ENCODE measurements at regions not wholly inside any gene's neighbourhood (a gene's known extent, or its start where the extent isn't known, plus 50 kb on each side); places are given as distances from the start of the nearest gene placed in this dataset.

DNA sequence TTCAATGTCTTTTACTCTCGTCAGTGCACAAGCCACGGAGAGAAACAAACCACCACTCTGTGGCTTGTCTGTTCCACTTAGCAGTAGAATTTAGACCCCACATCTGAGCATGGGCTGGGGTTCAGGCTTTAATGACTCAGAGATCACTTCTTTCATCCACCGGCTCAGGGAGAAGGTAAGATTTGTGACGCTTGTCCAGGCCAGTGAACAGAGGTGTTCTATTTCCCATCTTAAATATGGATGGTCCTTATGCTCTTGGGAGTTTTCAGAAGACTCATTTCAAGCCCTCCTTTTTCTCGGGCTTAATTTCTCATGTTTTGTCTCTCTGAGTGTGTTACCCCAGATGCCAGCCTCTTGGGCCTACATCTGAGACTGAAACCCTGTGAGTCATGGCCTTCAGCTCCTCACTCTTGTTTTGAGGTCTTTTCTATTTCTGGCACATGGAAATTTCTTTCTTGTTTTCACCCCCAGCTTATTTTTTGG lies 127.4 kb upstream of the SFRP2 start:
- Histone ChIP-seq H3K27ac (ENCODE audit: insufficient read length, low read depth, low read length) (no peak overlapping the region), H4K91ac (ENCODE audit: insufficient read length, low read depth, low read length) (no peak overlapping the region), H2BK15ac (ENCODE audit: low read depth, low read length) (no peak overlapping the region), H2AFZ (ENCODE audit: low read length) (no peak overlapping the region), H3K79me2 (ENCODE audit: insufficient read depth, low read length) (no peaks in the 10 kb centered on the region), H2AK5ac (ENCODE audit: insufficient read length, low read length) (no peak overlapping the region), H3K4me1 (ENCODE audit: insufficient read depth, low read length) (no peaks in the 10 kb centered on the region), H3K79me1 (ENCODE audit: insufficient read depth, low read depth, low read length, poor library complexity, severe bottlenecking) (no peaks in the 10 kb centered on the region), H4K5ac (ENCODE audit: insufficient read length, low read depth, low read length) (no peak overlapping the region), H3T11ph (ENCODE audit: low read length) (no peak overlapping the region), H2BK12ac (ENCODE audit: insufficient read length, low read depth, low read length) (no peak overlapping the region), H2BK120ac (ENCODE audit: low read depth, low read length, poor library complexity, severe bottlenecking) (no peak overlapping the region), H3K14ac (ENCODE audit: insufficient read depth, low read length) (no peak overlapping the region), H3K4me2 (ENCODE audit: insufficient read depth, insufficient read length, low read length) (no peak overlapping the region), H3K9ac (ENCODE audit: extremely low read depth, insufficient read length, low read length) (no peak overlapping the region), H2BK20ac (ENCODE audit: low read depth, low read length, poor library complexity, severe bottlenecking) (no peak overlapping the region), H3K56ac (ENCODE audit: insufficient read length, low read depth, low read length) (no peak overlapping the region), H3K4ac (ENCODE audit: low read depth, low read length) (no peak overlapping the region), H4K20me1 (ENCODE audit: control insufficient read depth, insufficient read depth, insufficient read length) (no peaks in the 10 kb centered on the region), H2BK5ac (ENCODE audit: insufficient read length, low read length) (no peak overlapping the region), H3K23me2 (ENCODE audit: insufficient read length, low read depth, low read length, poor library complexity, severe bottlenecking) (no peaks in the 10 kb centered on the region), H3K27me3 (ENCODE audit: insufficient read depth, low read length) (no peaks in the 10 kb centered on the region), H3K9me3 (ENCODE audit: control insufficient read depth, low read depth, low read length) (no peaks in the 10 kb centered on the region), H4K8ac (replicated peaks; ENCODE audit: insufficient read length, low read depth, low read length) (no peak overlapping the region), H3K18ac (ENCODE audit: insufficient read length, low read depth, low read length) (no peak overlapping the region), H3K23ac (ENCODE audit: insufficient read length, low read depth, low read length) (no peak overlapping the region)
- TF ChIP-seq, protein P1, sequence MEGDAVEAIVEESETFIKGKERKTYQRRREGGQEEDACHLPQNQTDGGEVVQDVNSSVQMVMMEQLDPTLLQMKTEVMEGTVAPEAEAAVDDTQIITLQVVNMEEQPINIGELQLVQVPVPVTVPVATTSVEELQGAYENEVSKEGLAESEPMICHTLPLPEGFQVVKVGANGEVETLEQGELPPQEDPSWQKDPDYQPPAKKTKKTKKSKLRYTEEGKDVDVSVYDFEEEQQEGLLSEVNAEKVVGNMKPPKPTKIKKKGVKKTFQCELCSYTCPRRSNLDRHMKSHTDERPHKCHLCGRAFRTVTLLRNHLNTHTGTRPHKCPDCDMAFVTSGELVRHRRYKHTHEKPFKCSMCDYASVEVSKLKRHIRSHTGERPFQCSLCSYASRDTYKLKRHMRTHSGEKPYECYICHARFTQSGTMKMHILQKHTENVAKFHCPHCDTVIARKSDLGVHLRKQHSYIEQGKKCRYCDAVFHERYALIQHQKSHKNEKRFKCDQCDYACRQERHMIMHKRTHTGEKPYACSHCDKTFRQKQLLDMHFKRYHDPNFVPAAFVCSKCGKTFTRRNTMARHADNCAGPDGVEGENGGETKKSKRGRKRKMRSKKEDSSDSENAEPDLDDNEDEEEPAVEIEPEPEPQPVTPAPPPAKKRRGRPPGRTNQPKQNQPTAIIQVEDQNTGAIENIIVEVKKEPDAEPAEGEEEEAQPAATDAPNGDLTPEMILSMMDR (conservative IDR thresholded peaks at IDR 0.05), result no peak
- WGBS (ENCODE audit: extremely low coverage, insufficient read length, low lambda C conversion rate), result no CpG with 5 or more reads among the region's 5 CpGs
- Mint-ChIP-seq H3K27ac (no peak overlapping the region), H3K4me3 (no peak overlapping the region), H3K27me3 (ENCODE audit: low read depth) (no peaks in the 10 kb centered on the region; the same call in 1 of the 2 replicates), H3K9me3 (no peaks in the 10 kb centered on the region), H3K4me1 (no peaks in the 10 kb centered on the region), H3K36me3 (ENCODE audit: insufficient read depth in 1 of 3, low read depth in 3 of 3) (no peaks in the 10 kb centered on the region)
- DNase-seq, result no peak

Data from H9 (cell line).